Upper lobe of left lung (tissue), 4 donors: ENCODE measurements at regions not wholly inside any gene's neighbourhood (a gene's known extent, or its start where the extent isn't known, plus 50 kb on each side); places are given as distances from the start of the nearest gene placed in this dataset.

ENCODE experiments used
- EP300 ChIP-seq, 4 donors: sonication (generic); formaldehyde crosslinking; IDR thresholded peaks; one replicate each; pipeline ENCODE4 v1.5.1; 2017; ENCODE audit warnings: antibody characterized with exemption in 4 of 4, control low read depth in 2 of 4
- POLR2A ChIP-seq, 4 donors: fragments of 450-650 bp; IDR thresholded peaks; one replicate each; pipeline ENCODE4 v1.5.1; 2016 to 2017; ENCODE audit warnings: antibody characterized with exemption in 4 of 4, mild to moderate bottlenecking in 2 of 4
- POLR2AphosphoS5 ChIP-seq, 2 donors: sonication (generic); formaldehyde crosslinking; IDR thresholded peaks; one replicate each; pipeline ENCODE4 v1.5.1; 2017; ENCODE audit warnings: antibody characterized with exemption in 2 of 2
- TF ChIP-seq, protein P1 (sequence below), 6 experiments: fragments of 450-650 bp in 4 of 6; fragments of 200-600 bp in 2 of 6; sonication (generic) in 2 of 6; IDR thresholded peaks; one replicate each; pipeline ENCODE4 v1.5.1; 2016 to 2019; ENCODE audit warnings: antibody characterized with exemption in 6 of 6

DNA sequence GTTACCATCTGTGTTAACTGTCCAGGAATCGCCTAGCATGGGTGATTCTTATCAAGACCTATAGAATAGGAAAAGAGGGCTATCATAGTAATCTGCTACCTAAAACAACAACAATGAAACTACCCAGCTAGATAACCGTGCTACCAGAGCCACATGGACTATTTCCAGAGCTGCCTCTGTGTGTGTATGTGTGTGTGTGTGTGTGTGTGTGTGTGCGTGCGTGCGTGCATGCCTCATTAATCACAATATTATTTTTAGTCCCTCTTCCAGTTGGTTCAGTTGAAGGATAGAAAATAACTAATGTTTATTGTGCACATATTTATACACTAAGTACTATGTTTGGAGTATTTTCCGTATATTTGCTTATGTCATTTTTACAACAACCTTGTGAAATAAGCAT is 201.1 kb downstream of the SP3 start:
- TF ChIP-seq, protein P1, sequence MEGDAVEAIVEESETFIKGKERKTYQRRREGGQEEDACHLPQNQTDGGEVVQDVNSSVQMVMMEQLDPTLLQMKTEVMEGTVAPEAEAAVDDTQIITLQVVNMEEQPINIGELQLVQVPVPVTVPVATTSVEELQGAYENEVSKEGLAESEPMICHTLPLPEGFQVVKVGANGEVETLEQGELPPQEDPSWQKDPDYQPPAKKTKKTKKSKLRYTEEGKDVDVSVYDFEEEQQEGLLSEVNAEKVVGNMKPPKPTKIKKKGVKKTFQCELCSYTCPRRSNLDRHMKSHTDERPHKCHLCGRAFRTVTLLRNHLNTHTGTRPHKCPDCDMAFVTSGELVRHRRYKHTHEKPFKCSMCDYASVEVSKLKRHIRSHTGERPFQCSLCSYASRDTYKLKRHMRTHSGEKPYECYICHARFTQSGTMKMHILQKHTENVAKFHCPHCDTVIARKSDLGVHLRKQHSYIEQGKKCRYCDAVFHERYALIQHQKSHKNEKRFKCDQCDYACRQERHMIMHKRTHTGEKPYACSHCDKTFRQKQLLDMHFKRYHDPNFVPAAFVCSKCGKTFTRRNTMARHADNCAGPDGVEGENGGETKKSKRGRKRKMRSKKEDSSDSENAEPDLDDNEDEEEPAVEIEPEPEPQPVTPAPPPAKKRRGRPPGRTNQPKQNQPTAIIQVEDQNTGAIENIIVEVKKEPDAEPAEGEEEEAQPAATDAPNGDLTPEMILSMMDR (IDR thresholded peaks at IDR 0.05), result no peak
- TF ChIP-seq POLR2A (IDR thresholded peaks at IDR 0.05) (no peak), POLR2AphosphoS5 (IDR thresholded peaks at IDR 0.05) (no peak), EP300 (IDR thresholded peaks at IDR 0.05) (no peak)
